ENCODE measurements at regions not wholly inside any gene's neighbourhood (a gene's known extent, or its start where the extent isn't known, plus 50 kb on each side); places are given as distances from the start of the nearest gene placed in this dataset.

- H3K36me3 Mint-ChIP-seq: no peaks in the 10 kb centered on the region
- no peaks in the 10 kb centered on the region for H3K4me1 ChIP-seq
- H3K79me2 ChIP-seq (ENCODE audit: low read depth): no peaks in the 10 kb centered on the region
- no peaks in the 10 kb centered on the region for H3K4me1 Mint-ChIP-seq
- no peaks in the 10 kb centered on the region for H3K9me3 ChIP-seq (ENCODE audit: low read depth)
- no peak overlapping the region for H2AFZ ChIP-seq (replicated peaks)
- H3K27me3 ChIP-seq: no peaks in the 10 kb centered on the region
- H3K4me3 ChIP-seq: no peak overlapping the region
- TF ChIP-seq EZH2 (IDR thresholded peaks at IDR 0.05) (no peak), EZH2phosphoT487 (IDR thresholded peaks at IDR 0.05) (no peak), CTCF (IDR thresholded peaks at IDR 0.05) (no peak)
- no peak for DNase-seq (ENCODE audit: low spot score)
- H3K9ac ChIP-seq: no peak overlapping the region
- no peaks in the 10 kb centered on the region for H3F3A ChIP-seq (ENCODE audit: low read depth)
- H3K27ac ChIP-seq: no peak overlapping the region
- H4K20me1 ChIP-seq (ENCODE audit: low read depth): no peaks in the 10 kb centered on the region
- no peaks in the 10 kb centered on the region for H3K9me3 Mint-ChIP-seq
- no peaks in the 10 kb centered on the region for H3K36me3 ChIP-seq
- H3K4me2 ChIP-seq: no peak overlapping the region
- no peak overlapping the region for H3K27ac Mint-ChIP-seq
- no peak overlapping the region for H3K4me3 Mint-ChIP-seq
- H3K27me3 Mint-ChIP-seq (ENCODE audit: insufficient read depth, low read depth): peaks cover 7% of the 10 kb centered on the region
Observed at GRCh38 chr14:38127356-38127755, 80.3 kb upstream of the SSTR1 start.

- no peak overlapping the region for H3K27ac ChIP-seq
- no peak for DNase-seq (ENCODE audit: low spot score)
- H2AFZ ChIP-seq (replicated peaks): no peak overlapping the region
- Mint-ChIP-seq H3K36me3 (no peaks in the 10 kb centered on the region), H3K9me3 (no peaks in the 10 kb centered on the region), H3K27me3 (ENCODE audit: insufficient read depth, low read depth) (peaks cover 7% of the 10 kb centered on the region), H3K27ac (no peak overlapping the region), H3K4me1 (no peaks in the 10 kb centered on the region), H3K4me3 (no peak overlapping the region)
- H3K9ac ChIP-seq: no peak overlapping the region
- no peaks in the 10 kb centered on the region for H3K79me2 ChIP-seq (ENCODE audit: low read depth)
- no peak overlapping the region for H3K4me2 ChIP-seq
- no peaks in the 10 kb centered on the region for H3F3A ChIP-seq (ENCODE audit: low read depth)
- no peaks in the 10 kb centered on the region for H3K9me3 ChIP-seq (ENCODE audit: low read depth)
- H4K20me1 ChIP-seq (ENCODE audit: low read depth): no peaks in the 10 kb centered on the region
- no peaks in the 10 kb centered on the region for H3K4me1 ChIP-seq
- no peak overlapping the region for H3K4me3 ChIP-seq
- H3K27me3 ChIP-seq: no peaks in the 10 kb centered on the region
- H3K36me3 ChIP-seq: no peaks in the 10 kb centered on the region
- TF ChIP-seq CTCF (IDR thresholded peaks at IDR 0.05): no peak
- TF ChIP-seq EZH2phosphoT487 (IDR thresholded peaks at IDR 0.05): no peak
- no peak for TF ChIP-seq EZH2 (IDR thresholded peaks at IDR 0.05)
Observed at GRCh38 chr14:38127784-38128183, 79.9 kb upstream of the SSTR1 start.

DNA sequence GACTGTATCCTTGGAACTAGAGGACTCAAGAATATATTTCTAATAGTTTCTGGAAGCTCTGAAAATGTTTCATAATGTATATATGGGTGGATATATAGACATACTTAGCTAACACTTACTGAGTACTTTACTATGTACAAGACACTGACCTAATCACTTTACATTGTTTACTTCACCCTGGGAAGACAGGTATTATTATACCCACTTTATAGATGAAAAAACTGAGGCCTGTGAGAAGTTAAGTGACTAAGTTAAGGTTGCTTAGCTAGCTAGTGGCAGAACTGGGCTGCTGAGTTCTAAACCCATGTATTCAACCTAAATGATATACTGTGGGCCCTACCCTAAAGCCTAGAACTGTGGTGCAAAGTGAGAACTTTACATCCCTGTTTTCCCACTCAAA lies 79.1 kb upstream of the SSTR1 start:
- H3K27ac Mint-ChIP-seq: no peak overlapping the region
- H3K4me1 Mint-ChIP-seq: no peaks in the 10 kb centered on the region
- Histone ChIP-seq H3K36me3 (no peaks in the 10 kb centered on the region), H3K9me3 (ENCODE audit: low read depth) (no peaks in the 10 kb centered on the region), H3F3A (ENCODE audit: low read depth) (no peaks in the 10 kb centered on the region), H2AFZ (replicated peaks) (no peak overlapping the region), H3K9ac (no peak overlapping the region), H3K79me2 (ENCODE audit: low read depth) (no peaks in the 10 kb centered on the region), H4K20me1 (ENCODE audit: low read depth) (no peaks in the 10 kb centered on the region), H3K27me3 (no peaks in the 10 kb centered on the region), H3K4me1 (no peaks in the 10 kb centered on the region), H3K27ac (no peak overlapping the region), H3K4me2 (no peak overlapping the region), H3K4me3 (no peak overlapping the region)
- no peak for TF ChIP-seq EZH2 (IDR thresholded peaks at IDR 0.05)
- TF ChIP-seq EZH2phosphoT487 (IDR thresholded peaks at IDR 0.05): no peak
- TF ChIP-seq CTCF (IDR thresholded peaks at IDR 0.05): no peak
- H3K27me3 Mint-ChIP-seq (ENCODE audit: insufficient read depth, low read depth): peaks cover 7% of the 10 kb centered on the region
- no peak overlapping the region for H3K4me3 Mint-ChIP-seq
- no peaks in the 10 kb centered on the region for H3K36me3 Mint-ChIP-seq
- no peak for DNase-seq (ENCODE audit: low spot score)
- H3K9me3 Mint-ChIP-seq: no peaks in the 10 kb centered on the region

DNA sequence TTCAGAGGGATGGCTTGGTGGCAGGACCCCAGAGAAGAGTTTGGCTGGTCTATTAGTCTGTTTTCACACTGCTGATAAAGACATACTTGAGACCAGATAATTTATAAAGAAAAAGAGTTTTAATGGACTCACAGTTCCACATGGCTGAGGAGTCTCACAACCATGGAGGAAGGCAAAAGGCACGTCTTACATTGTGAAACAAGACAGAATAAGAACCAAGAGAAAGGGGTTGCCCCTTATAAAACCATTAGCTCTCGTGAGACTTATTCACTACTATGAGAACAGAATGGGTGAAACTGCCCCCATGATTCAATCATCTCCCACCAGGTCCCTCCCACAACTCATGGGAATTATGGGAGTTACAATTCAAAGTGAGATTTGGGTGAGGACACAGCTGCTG lies 78.5 kb upstream of the SSTR1 start:
- Mint-ChIP-seq H3K27me3 (ENCODE audit: insufficient read depth, low read depth) (peaks cover 7% of the 10 kb centered on the region), H3K4me3 (no peak overlapping the region), H3K9me3 (no peaks in the 10 kb centered on the region), H3K27ac (no peak overlapping the region), H3K4me1 (no peaks in the 10 kb centered on the region), H3K36me3 (no peaks in the 10 kb centered on the region)
- no peak for DNase-seq (ENCODE audit: low spot score)
- Histone ChIP-seq H3K9me3 (ENCODE audit: low read depth) (no peaks in the 10 kb centered on the region), H3K27ac (no peak overlapping the region), H3F3A (ENCODE audit: low read depth) (no peaks in the 10 kb centered on the region), H3K4me2 (no peak overlapping the region), H3K4me1 (no peaks in the 10 kb centered on the region), H3K27me3 (no peaks in the 10 kb centered on the region), H3K36me3 (no peaks in the 10 kb centered on the region), H4K20me1 (ENCODE audit: low read depth) (no peaks in the 10 kb centered on the region), H2AFZ (replicated peaks) (no peak overlapping the region), H3K4me3 (no peak overlapping the region), H3K9ac (no peak overlapping the region), H3K79me2 (ENCODE audit: low read depth) (no peaks in the 10 kb centered on the region)
- no peak for TF ChIP-seq EZH2 (IDR thresholded peaks at IDR 0.05)
- no peak for TF ChIP-seq CTCF (IDR thresholded peaks at IDR 0.05)
- no peak for TF ChIP-seq EZH2phosphoT487 (IDR thresholded peaks at IDR 0.05)
